ENCODE measurements at regions not wholly inside any gene's neighbourhood (a gene's known extent, or its start where the extent isn't known, plus 50 kb on each side); places are given as distances from the start of the nearest gene placed in this dataset.

DNA sequence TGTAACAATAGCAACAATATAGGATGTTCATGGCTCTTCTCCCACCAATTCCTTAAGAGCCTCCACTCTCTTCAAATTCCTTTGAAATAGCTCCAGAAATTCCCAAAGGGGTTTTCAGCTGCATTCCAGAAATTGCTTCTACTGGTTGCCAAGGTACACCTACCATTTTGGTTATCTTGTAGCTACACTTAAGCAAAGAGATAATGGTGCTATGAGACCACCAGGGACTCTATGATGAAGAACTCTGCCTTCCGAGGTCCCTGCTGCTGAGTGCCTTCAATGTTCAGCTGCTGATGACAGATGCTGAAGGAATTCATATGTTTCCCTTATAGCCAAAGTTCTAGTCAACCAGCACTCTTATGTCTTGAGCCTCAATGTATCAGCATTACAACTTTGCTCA lies 78.4 kb downstream of the POU4F1 start:
- no peak for TF ChIP-seq CTCF (IDR thresholded peaks at IDR 0.05)
- no peak for TF ChIP-seq POLR2A (IDR thresholded peaks at IDR 0.05)
